Naive thymus-derived CD4-positive, alpha-beta T cell (primary cell): ENCODE measurements at regions not wholly inside any gene's neighbourhood (a gene's known extent, or its start where the extent isn't known, plus 50 kb on each side); places are given as distances from the start of the nearest gene placed in this dataset.

ENCODE experiments used
- ATAC-seq: fragments of 150-1000 bp; cut with Tn5 transposase; 2 replicates; pipeline ENCODE4 v1.10.0; 2021; ENCODE audit warnings: mild to moderate bottlenecking, moderate library complexity
- CTCF ChIA-PET: fragments of 350-600 bp; sonication (Branson Sonifier 250); formaldehyde crosslinking; loops from one replicate; lab custom pipeline; 2021; ENCODE audit warnings: antibody characterized with exemption; lab: Charles Lee
- POLR2A ChIA-PET: fragments of 350-600 bp; sonication (Branson Sonifier 250); formaldehyde crosslinking; loops from one replicate; lab custom pipeline; 2021; ENCODE audit warnings: antibody characterized with exemption, inconsistent platforms; lab: Charles Lee
- DNase-seq, 9 donors: peaks; one replicate each; pipeline versions ENCODE4 v3.0.0 to v3.0.0-alpha.2; 2020 to 2022; ENCODE audit warnings: mixed read lengths in 1 of 9
- H3K27ac ChIP-seq: one replicate; pipeline ENCODE4 v1.7.0; 2013; ENCODE audit warnings: mild to moderate bottlenecking, low read depth, low read length, moderate library complexity
- H3K27me3 ChIP-seq, 2 donors: one replicate each; pipeline ENCODE4 v1.7.0; 2013; ENCODE audit warnings: low read length in 2 of 2, mild to moderate bottlenecking in 2 of 2, moderate library complexity in 2 of 2; ENCODE audit not compliant: control insufficient read depth in 2 of 2, insufficient read depth in 2 of 2
- H3K36me3 ChIP-seq, 3 experiments: 1 replicate in 2 of 3; 2 replicates in 1 of 3; pipeline ENCODE4 v1.7.0; 2013; ENCODE audit warnings: low read length in 3 of 3, mild to moderate bottlenecking in 3 of 3, moderate library complexity in 1 of 3; ENCODE audit not compliant: insufficient read depth in 3 of 3, control insufficient read depth in 2 of 3
- H3K4me1 ChIP-seq, 2 donors: one replicate each; pipeline ENCODE4 v1.7.0; 2013; ENCODE audit warnings: low read length in 2 of 2, mild to moderate bottlenecking in 2 of 2, moderate library complexity in 1 of 2; ENCODE audit not compliant: control insufficient read depth in 2 of 2, insufficient read depth in 2 of 2
- H3K4me3 ChIP-seq: 2 replicates; pipeline ENCODE4 v1.7.0; 2013; ENCODE audit warnings: mild to moderate bottlenecking, low read length
- H3K9me3 ChIP-seq, 3 experiments: 1 replicate in 2 of 3; 2 replicates in 1 of 3; pipeline ENCODE4 v1.7.0; 2013; ENCODE audit warnings: low read length in 3 of 3; ENCODE audit not compliant: control insufficient read depth in 2 of 3
- H3K27ac Mint-ChIP-seq, 9 donors: one replicate each; pipeline ENCODE4 v1.8.0; 2020 to 2022; ENCODE audit warnings: mixed read lengths in 9 of 9, mild to moderate bottlenecking in 8 of 9, moderate library complexity in 5 of 9, inconsistent platforms in 2 of 9
- H3K27me3 Mint-ChIP-seq, 5 donors: one replicate each; pipeline ENCODE4 v1.8.0; 2021 to 2022; ENCODE audit warnings: mixed read lengths in 5 of 5, mild to moderate bottlenecking in 1 of 5
- H3K36me3 Mint-ChIP-seq, 5 donors: one replicate each; pipeline ENCODE4 v1.8.0; 2020 to 2022; ENCODE audit warnings: mixed read lengths in 5 of 5, mild to moderate bottlenecking in 3 of 5, inconsistent platforms in 1 of 5
- H3K4me1 Mint-ChIP-seq, 7 donors: one replicate each; pipeline ENCODE4 v1.8.0; 2020 to 2022; ENCODE audit warnings: mixed read lengths in 7 of 7, mild to moderate bottlenecking in 3 of 7, inconsistent platforms in 1 of 7
- H3K4me3 Mint-ChIP-seq, 10 donors: one replicate each; pipeline ENCODE4 v1.8.0; 2020 to 2022; ENCODE audit warnings: mild to moderate bottlenecking in 10 of 10, mixed read lengths in 10 of 10, moderate library complexity in 6 of 10, inconsistent platforms in 2 of 10
- H3K9me3 Mint-ChIP-seq, 11 donors: one replicate each; pipeline ENCODE4 v1.8.0; 2020 to 2022; ENCODE audit warnings: mixed read lengths in 11 of 11, mild to moderate bottlenecking in 4 of 11, inconsistent platforms in 1 of 11, moderate library complexity in 1 of 11
- intact Hi-C, 2 donors: fragments of 100-400 bp; cut with micrococcal nuclease; formaldehyde crosslinking; loops; one replicate each; pipeline ENCODE4 v1.15.1; 2023

DNA sequence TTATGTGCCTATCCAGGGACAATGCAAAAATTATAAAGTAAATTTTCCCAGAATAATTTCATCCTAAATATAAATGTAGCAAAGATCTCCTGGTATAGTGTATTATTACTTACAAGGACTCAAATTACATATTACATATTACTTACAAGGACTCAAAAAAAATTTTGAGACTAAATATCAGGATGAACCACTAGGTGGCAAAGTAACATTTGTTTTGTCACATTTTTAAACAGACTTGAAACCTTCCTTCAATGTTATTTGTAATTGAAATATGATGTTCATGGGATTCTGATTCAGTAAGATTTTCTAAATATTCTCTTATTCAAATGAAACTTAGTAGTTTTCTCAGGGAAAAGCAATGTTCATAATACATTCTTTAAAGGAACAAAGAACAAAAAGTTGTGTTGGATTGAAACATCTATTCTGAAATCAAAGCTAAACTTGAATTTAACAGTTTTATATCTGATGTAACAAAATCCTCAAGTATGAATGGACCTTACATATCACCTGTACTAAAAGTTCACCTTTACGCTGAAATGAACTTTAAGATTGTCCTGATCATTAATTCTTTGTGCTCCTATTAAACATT, 74.3 kb upstream of the GNAI1 start:
- H3K9me3 Mint-ChIP-seq, result peaks cover 0 to 1% (median 0%) of the 10 kb centered on the region in 11 donors
- H3K36me3 Mint-ChIP-seq, result peaks cover 0 to under 1% (median 0%) of the 10 kb centered on the region in 5 donors
- H3K27ac Mint-ChIP-seq, result no peak overlapping the region
- no peaks in the 10 kb centered on the region for H3K36me3 ChIP-seq
- ChIA-PET CTCF (interaction anchor here (1.6 to 2.1 kb wide), 2 partner anchors 333 to 599 kb away, joined by 5 to 11 read pairs; no protein-coding TSS in a partner anchor), POLR2A (no interaction called here)
- H3K27me3 ChIP-seq, result no peaks in the 10 kb centered on the region
- no peak overlapping the region for H3K4me3 Mint-ChIP-seq
- no peaks in the 10 kb centered on the region for H3K4me1 ChIP-seq
- DNase-seq (peak in 5 of 9 donors; percentile 13 to 40 (median 22)), ATAC-seq (no peak)
- H3K9me3 ChIP-seq, result no peaks in the 10 kb centered on the region
- no peak overlapping the region for H3K27ac ChIP-seq
- no peak overlapping the region for H3K4me3 ChIP-seq
- no peaks in the 10 kb centered on the region for H3K4me1 Mint-ChIP-seq
- no peaks in the 10 kb centered on the region for H3K27me3 Mint-ChIP-seq
- intact Hi-C loops, result loop anchor here (1.0 to 2.0 kb wide), 6 partner anchors 35 to 599 kb away; partner anchors contain the start of gene GNAI1 (in 1 of the 2)

DNA sequence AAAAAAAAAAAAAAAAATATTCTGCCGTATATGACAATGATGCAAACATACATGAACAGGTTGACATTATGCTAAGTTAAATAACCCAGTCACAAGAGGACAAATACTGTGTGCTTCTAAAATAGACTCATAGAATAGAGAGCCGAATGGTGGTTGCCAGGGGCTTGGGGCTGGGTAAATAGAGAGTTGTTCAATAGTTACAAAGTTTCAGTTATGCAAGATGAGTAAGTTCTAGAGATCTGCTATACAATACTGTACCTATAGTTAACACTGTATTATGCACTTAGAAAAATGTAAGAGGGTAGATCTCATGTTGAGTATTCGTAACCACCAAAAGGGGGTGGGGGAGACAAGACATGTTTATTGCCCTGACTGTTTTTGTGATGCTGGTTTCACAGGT, 77.1 kb upstream of the GNAI1 start:
- no peaks in the 10 kb centered on the region for H3K36me3 ChIP-seq
- H3K4me3 ChIP-seq, result no peak overlapping the region
- CTCF ChIA-PET, result interaction anchor here (0.6 kb wide), 1 partner anchor 186 kb away, joined by 3 read pairs; no protein-coding TSS in a partner anchor
- H3K27me3 ChIP-seq, result no peaks in the 10 kb centered on the region
- Mint-ChIP-seq H3K4me3 (no peak overlapping the region), H3K4me1 (no peaks in the 10 kb centered on the region), H3K36me3 (no peaks in the 10 kb centered on the region), H3K9me3 (no peaks in the 10 kb centered on the region), H3K27me3 (no peaks in the 10 kb centered on the region), H3K27ac (no peak overlapping the region)
- H3K27ac ChIP-seq, result no peak overlapping the region
- no peaks in the 10 kb centered on the region for H3K4me1 ChIP-seq
- no peaks in the 10 kb centered on the region for H3K9me3 ChIP-seq
- DNase-seq, result no peak
- intact Hi-C loops, result no loop called here
- ATAC-seq, result no peak
- POLR2A ChIA-PET, result no interaction called here

DNA sequence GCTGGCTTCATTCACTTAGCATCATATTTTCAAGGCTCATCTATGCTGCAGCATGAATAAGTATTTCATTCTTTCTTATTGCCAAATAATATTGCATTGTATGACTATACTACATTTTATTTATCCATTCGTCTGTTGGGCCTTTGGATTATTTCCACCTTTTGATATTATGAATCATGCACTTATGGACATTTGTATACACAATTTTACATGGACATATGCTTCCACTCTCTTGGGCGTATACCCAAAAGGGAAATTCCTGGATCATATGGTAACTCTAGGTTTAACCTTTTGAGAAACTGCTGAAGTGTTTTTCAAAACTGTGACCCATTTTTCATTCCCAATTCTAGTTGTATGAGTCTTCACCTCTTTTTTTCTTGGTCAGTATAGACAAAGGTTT, 80.3 kb upstream of the GNAI1 start:
- Histone ChIP-seq H3K36me3 (no peaks in the 10 kb centered on the region), H3K27ac (no peak overlapping the region), H3K9me3 (no peaks in the 10 kb centered on the region), H3K4me3 (no peak overlapping the region), H3K4me1 (no peaks in the 10 kb centered on the region), H3K27me3 (no peaks in the 10 kb centered on the region)
- ChIA-PET CTCF (no interaction called here), POLR2A (no interaction called here)
- DNase-seq, result no peak
- intact Hi-C loops, result no loop called here
- Mint-ChIP-seq H3K4me1 (no peaks in the 10 kb centered on the region), H3K4me3 (no peak overlapping the region), H3K36me3 (no peaks in the 10 kb centered on the region), H3K27me3 (no peaks in the 10 kb centered on the region), H3K27ac (no peak overlapping the region), H3K9me3 (no peaks in the 10 kb centered on the region)
- ATAC-seq, result no peak

DNA sequence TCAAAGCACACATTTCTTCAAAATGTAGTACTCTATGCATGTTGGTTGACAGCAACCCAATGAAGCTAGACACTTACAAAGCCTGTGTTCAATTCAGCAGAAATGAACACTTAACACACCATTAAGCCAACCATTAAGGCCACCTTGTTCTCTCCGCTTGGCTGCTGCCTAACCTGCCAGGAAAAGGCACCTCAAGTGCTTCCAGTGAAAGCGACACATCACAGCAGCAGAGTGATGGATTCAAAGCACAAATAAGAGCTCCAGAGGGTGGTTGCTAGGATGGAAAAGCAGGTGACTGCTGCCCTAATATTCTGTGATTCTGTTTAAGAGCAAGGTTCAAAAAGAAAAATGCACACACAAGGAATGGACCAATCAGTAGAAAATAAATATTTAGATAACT, 81.5 kb upstream of the GNAI1 start:
- intact Hi-C loops, result no loop called here

DNA sequence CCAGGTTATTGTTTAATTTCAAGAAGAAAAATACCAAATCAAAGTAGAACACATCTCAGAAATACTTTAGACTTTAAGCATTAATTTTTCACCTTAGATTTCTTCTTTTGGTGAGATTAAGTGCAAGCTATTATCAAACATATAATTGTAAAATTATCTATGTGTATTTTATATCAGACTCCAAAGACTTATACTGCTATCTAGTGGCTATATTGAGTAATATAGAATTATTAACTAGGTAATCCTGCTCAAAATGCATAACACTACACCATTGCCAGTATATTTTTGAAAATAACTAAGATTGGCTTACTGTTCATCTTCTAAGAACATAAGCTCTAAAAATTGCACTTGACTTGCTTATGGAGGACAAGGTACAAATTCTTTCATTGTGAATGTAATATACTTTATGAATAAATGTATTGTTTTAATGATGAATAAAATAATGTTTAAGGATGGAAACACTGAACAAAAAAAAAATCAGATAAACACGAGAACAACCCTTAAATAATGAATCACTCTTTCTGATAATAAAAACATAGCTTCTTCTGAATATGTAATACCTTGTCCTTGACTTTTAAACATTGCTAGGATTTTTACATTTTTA, 86.7 kb upstream of the GNAI1 start:
- peaks cover 0 to 15% (median 4%) of the 10 kb centered on the region in 11 donors for H3K9me3 Mint-ChIP-seq
- H3K27ac Mint-ChIP-seq, result no peak overlapping the region
- Histone ChIP-seq H3K9me3 (no peaks in the 10 kb centered on the region), H3K36me3 (no peaks in the 10 kb centered on the region), H3K27me3 (no peaks in the 10 kb centered on the region), H3K4me3 (no peak overlapping the region), H3K27ac (no peak overlapping the region), H3K4me1 (no peaks in the 10 kb centered on the region)
- POLR2A ChIA-PET, result no interaction called here
- peaks cover 0 to 4% (median 0%) of the 10 kb centered on the region in 5 donors for H3K36me3 Mint-ChIP-seq
- no peaks in the 10 kb centered on the region for H3K4me1 Mint-ChIP-seq
- no peak for ATAC-seq
- intact Hi-C loops, result loop anchor here in 1 of 2 donors (1.0 to 5.0 kb wide), 4 partner anchors 242 to 776 kb away; no protein-coding TSS in a partner anchor
- H3K27me3 Mint-ChIP-seq, result no peaks in the 10 kb centered on the region
- no peak overlapping the region for H3K4me3 Mint-ChIP-seq
- CTCF ChIA-PET, result interaction anchor here (0.6 to 2.5 kb wide), 10 partner anchors 11 to 777 kb away, joined by 3 to 7 read pairs (median 4); no protein-coding TSS in a partner anchor
- DNase-seq, result no peak

More for the DNA sequence above, 81.5 kb upstream of the GNAI1 start:
- ChIA-PET CTCF (no interaction called here), POLR2A (no interaction called here)
- H3K27me3 ChIP-seq, result no peaks in the 10 kb centered on the region
- Mint-ChIP-seq H3K9me3 (no peaks in the 10 kb centered on the region), H3K36me3 (no peaks in the 10 kb centered on the region), H3K27ac (no peak overlapping the region), H3K4me3 (no peak overlapping the region), H3K4me1 (no peaks in the 10 kb centered on the region), H3K27me3 (no peaks in the 10 kb centered on the region)
- ATAC-seq, result no peak
- no peak for DNase-seq
- H3K9me3 ChIP-seq, result no peaks in the 10 kb centered on the region
- no peak overlapping the region for H3K27ac ChIP-seq
- no peaks in the 10 kb centered on the region for H3K36me3 ChIP-seq
- no peaks in the 10 kb centered on the region for H3K4me1 ChIP-seq
- H3K4me3 ChIP-seq, result no peak overlapping the region

DNA sequence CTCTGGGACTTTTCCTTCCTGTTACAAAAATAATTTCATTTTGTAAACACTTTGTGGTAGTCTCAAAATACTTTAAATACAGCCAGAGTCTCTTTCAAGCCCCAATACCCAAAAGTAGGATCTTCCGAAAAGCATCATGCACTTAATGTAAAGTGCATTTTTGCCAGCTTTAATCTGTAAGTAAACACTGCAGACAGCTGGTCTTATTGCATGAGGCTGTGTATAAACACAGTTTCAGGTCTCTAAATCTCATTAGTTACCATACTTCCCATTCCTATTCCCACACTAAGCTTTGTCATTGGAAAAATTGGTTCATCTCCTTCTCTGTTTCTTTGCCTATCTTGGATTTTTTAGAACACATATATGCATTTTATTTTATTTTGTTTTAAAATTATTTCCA, 87.6 kb upstream of the GNAI1 start:
- ChIA-PET POLR2A (no interaction called here), CTCF (interaction anchor here (0.7 to 2.5 kb wide), 4 partner anchors 12 to 749 kb away, joined by 3 to 6 read pairs (median 4); no protein-coding TSS in a partner anchor)
- Histone ChIP-seq H3K4me3 (no peak overlapping the region), H3K27me3 (no peaks in the 10 kb centered on the region), H3K27ac (no peak overlapping the region), H3K9me3 (no peaks in the 10 kb centered on the region), H3K36me3 (no peaks in the 10 kb centered on the region), H3K4me1 (no peaks in the 10 kb centered on the region)
- DNase-seq, result no peak
- Mint-ChIP-seq H3K27me3 (no peaks in the 10 kb centered on the region), H3K4me3 (no peak overlapping the region), H3K4me1 (no peaks in the 10 kb centered on the region), H3K27ac (no peak overlapping the region), H3K9me3 (peaks cover 0 to 15% (median 4%) of the 10 kb centered on the region in 11 donors), H3K36me3 (peaks cover 0 to 4% (median 0%) of the 10 kb centered on the region in 5 donors)
- ATAC-seq, result no peak
- intact Hi-C loops, result loop anchor here in 1 of 2 donors (5.0 kb wide), 1 partner anchor 545 kb away; no protein-coding TSS in a partner anchor
